ENCODE measurements at regions not wholly inside any gene's neighbourhood (a gene's known extent, or its start where the extent isn't known, plus 50 kb on each side); places are given as distances from the start of the nearest gene placed in this dataset.

DNA sequence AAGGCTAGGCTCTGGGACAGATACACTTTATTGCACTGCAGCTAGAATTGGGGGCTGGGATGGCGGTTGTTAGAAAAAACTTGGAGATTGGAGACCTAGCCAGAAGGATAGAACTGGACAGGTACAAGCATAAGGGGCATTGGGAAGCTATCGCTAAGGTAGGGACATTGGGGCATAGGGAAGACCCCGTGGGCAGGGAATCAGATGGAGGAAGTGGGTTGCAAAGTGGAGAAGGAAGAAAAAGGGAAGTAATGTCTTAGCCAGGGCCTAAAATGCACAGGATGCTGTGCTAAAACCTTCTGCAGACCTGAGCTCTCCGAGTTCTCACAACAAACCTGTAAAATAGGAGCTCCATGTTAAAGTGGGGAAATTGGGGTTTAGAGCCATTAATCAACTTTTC lies 178.2 kb downstream of the ZDHHC21 start:
- TF ChIP-seq CTCF (IDR thresholded peaks at IDR 0.05 in 4 of 5, conservative IDR thresholded peaks at IDR 0.05 in 1 of 5), result no peak
- no peak for TF ChIP-seq POLR2A (IDR thresholded peaks at IDR 0.05)

Measured in gastrocnemius medialis (tissue), 4 donors.